ENCODE measurements at regions not wholly inside any gene's neighbourhood (a gene's known extent, or its start where the extent isn't known, plus 50 kb on each side); places are given as distances from the start of the nearest gene placed in this dataset.

DNA sequence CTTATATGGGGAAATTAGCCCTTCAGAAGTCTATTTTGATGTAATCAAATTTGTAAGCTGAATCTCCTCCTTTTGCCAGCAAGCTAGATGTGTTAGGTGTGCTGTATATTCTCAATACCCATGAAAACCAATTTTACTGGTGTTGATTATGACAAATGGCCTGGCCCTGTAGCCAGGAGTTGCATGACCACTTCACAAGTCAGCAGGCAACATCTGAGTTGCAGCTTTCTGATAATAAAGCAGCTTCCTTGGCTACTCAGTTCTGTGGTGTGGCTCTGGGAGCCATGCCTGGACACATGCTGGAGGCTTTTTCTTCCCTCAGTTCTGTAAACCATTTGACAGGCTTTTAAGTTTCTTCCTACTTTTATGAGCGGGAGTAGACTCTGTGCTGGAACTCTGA, 154.1 kb upstream of the CXCL13 start:
- TF ChIP-seq, protein P1, sequence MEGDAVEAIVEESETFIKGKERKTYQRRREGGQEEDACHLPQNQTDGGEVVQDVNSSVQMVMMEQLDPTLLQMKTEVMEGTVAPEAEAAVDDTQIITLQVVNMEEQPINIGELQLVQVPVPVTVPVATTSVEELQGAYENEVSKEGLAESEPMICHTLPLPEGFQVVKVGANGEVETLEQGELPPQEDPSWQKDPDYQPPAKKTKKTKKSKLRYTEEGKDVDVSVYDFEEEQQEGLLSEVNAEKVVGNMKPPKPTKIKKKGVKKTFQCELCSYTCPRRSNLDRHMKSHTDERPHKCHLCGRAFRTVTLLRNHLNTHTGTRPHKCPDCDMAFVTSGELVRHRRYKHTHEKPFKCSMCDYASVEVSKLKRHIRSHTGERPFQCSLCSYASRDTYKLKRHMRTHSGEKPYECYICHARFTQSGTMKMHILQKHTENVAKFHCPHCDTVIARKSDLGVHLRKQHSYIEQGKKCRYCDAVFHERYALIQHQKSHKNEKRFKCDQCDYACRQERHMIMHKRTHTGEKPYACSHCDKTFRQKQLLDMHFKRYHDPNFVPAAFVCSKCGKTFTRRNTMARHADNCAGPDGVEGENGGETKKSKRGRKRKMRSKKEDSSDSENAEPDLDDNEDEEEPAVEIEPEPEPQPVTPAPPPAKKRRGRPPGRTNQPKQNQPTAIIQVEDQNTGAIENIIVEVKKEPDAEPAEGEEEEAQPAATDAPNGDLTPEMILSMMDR (IDR thresholded peaks at IDR 0.05) = no peak
- TF ChIP-seq ZFX (IDR thresholded peaks at IDR 0.05; ENCODE audit: borderline replicate concordance) = no peak

All from 22Rv1 (cell line).